ENCODE measurements at regions not wholly inside any gene's neighbourhood (a gene's known extent, or its start where the extent isn't known, plus 50 kb on each side); places are given as distances from the start of the nearest gene placed in this dataset.
"Not testable (repeated sequence)": the region's sequence is repeated elsewhere in the genome, so short reads cannot be mapped to it uniquely, and the experiment has no call there.

DNA sequence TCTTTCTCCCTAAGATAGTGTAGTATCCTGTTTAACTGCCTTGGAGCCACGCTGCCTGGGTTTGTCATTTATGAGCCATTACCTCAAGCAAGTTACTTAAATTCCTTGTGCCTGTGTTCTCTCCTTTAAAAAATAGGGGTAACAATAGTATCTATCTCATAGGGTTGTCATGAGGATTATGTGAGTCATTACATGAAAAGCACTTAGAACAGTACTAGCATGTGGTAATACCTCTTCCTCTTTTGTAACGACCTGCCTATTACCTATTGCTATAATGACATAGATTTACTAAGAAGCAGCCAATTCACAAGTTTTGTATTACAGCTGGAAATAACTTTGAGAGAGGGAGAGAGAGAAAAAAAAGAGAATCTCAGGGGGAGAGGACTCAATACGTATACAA is 834.7 kb downstream of the RAPGEF2 start:
- DNase-seq (ENCODE audit: low spot score) = no peak

DNA sequence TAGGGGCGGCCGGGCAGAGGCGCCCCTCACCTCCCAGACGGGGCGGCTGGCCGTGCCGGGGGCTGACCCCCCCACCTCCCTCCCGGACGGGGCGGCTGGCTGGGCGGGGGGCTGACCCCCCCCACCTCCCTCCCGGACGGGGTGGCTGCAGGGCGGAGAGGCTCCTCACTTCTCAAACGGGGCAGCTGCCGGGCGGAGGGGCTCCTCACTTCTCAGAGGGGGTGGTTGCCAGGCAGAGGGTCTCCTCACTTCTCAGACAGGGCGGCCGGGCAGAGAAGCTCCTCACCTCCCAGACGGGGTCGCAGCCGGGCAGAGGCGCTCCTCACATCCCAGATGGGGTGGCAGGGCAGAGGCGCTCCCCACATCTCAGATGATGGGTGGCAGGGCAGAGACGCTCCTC is 836.8 kb downstream of the RAPGEF2 start:
- DNase-seq (ENCODE audit: low spot score) = not testable (repeated sequence)

DNA sequence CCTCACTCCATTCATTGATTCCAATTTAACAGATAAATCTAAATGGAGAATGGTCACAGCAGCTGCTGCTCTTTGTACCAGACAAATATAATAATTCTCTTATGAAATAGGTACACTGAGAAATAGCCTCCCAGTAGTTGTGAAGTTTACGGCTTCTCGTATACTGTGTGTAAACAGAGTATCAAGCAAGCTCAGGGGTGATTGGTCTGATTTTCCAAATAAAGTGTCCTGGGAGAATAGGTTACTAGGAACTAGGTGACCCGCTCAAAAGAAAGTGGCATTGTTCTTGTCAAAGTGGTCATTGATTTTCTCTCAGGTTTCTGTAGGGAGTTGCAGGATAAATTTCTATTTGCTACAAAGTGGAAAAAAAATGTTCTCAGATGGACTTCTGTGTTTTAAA is 838.2 kb downstream of the RAPGEF2 start:
- DNase-seq (ENCODE audit: low spot score) = no peak

DNA sequence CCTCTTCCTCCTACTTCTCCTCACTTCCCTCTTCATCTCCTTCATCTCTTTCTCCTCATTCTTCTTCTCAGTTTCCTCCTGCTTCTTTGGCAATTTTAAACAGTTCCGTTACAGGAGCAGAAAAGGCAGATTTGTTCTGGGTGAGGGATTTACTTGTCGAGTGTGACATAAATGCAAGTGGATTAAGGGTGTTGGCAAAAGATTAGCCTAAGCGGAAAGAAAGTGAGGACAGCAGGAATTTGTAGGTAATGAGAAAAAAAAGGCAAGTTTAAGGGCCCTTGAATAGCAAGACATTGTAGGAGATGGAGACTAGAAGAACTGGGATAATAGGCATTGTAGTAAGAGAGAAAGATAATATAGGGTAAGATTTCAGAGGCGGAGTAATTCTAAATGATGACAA is 841.6 kb downstream of the RAPGEF2 start:
- DNase-seq (ENCODE audit: low spot score) = no peak

DNA sequence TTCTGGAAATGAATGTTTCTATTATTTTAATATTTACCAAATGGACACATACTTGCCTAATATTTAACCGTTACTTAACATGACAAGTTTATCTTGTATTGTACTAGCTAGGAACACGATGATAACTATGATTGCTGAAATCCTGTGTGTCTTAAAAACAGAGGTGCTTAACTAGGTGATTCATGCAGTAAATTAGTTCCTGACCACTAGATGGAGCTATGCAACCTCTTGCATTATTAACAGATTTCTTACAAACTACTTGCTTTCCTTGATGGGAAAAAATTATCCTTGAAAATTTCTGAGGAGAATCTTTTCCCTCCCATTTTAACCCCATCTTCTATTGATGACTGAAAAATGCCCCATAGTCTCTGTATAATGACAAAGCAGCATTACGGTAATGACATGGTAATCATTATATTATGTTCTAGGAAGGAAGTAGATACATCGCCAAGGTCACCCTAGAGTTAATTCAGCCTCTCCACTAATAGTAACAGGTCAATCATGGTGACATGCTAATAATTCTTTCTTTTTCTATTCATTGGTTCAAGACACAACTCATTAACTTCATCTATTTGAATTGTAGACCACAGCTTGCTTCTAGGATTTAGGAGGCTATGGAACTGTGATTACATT is 844.2 kb downstream of the RAPGEF2 start:
- peak; percentile 72 for DNase-seq (ENCODE audit: low spot score)

DNA sequence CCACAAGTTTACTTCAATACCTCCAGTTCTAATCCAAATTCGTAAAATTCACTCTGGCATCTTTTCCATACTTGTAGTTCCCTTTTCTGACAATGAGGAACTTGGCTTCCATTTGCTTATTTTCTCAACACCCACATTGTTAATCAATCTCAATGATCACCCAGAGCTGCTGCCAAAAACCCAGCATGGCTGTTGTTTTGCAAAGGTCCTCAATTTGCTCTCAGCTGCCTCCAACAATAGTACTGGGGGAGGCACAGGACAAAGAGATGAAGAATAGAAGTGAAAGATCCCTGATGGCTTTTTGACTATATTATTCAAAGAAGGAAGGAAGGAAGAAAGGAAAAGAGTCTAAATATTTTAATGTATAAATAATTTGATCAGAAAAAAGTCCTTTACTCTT is 847.8 kb downstream of the RAPGEF2 start:
- DNase-seq (ENCODE audit: low spot score) = no peak

DNA sequence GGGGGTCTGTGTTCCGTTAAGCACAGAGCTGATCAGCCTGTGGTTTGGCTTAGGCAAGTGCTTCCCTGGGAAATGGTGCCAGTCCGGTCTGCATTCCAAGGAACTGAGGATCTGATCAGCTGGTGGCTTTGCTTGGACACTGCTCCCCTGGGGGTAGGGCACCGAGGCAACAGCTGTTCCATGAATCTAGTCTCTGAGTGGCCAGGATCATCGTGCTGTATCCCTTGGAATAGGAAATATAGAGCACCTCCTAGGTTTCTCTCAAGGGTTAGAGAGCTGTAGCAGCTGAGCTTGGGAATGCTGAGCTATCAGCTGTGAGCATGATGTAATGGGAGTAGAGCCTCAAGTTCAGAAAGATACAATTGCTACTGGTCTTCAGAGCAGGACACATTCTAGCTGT is 863.9 kb downstream of the RAPGEF2 start:
- DNase-seq (ENCODE audit: low spot score) = no peak

DNA sequence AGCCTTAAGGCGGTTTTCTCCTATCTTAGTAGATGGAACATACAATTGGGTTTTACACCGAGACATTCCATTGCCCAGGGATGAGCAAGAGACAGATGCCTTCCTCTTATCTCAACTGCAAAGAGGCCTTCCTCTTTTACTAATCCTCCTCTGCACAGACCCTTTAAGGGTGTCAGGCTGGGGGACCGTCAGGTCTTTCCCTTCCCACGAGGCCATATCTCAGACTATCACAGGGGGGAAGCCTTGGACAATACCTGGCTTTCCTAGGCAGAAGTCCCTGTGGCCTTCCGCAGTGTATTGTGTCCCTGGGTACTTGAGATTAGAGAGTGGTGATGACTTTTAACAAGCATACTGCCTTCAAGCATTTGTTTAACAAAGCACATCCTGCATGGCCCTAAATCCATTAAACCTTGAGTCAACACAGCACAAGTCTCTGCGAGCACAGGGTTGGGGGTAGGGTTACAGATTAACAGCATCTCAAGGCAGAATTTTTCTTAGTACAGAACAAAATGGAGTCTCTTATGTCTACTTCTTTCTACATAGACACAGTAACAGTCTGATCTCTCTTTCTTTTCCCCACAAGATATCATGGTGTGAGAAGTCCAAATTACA is 874.1 kb downstream of the RAPGEF2 start:
- not testable (repeated sequence) for DNase-seq (ENCODE audit: low spot score)

DNA sequence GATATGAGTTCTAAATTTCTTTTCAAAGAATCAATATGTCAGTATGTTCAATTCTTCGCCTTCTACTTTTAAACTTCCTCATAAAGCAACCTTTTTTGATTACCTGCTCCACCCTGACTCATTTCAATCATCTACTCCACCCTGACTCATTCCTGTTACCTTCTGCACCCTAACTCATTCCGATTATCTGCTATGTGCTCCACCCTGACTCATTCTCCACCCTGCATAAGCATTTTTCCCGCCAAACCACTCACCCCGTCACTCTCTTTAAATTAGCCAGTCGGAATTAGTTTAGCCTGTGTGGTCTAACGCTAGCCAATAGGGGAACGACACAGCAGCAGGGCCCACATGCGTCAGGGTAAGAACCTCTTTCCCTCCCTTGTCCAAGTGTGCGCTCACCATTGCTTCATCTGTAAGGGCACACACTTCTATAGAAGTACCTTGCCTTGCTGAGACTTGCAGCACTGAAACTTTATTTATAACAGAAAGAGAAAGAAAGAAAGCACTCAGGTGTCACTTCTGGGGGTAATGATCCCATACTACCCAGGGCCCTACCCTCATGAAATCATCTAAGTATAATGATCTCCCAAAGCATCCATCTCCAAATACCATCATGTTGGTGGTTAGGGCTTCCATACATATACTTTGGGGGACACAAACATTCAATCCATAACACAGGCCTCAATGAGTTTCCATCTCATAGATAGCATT is 875.2 kb downstream of the RAPGEF2 start:
- DNase-seq (ENCODE audit: low spot score) = no peak

DNA sequence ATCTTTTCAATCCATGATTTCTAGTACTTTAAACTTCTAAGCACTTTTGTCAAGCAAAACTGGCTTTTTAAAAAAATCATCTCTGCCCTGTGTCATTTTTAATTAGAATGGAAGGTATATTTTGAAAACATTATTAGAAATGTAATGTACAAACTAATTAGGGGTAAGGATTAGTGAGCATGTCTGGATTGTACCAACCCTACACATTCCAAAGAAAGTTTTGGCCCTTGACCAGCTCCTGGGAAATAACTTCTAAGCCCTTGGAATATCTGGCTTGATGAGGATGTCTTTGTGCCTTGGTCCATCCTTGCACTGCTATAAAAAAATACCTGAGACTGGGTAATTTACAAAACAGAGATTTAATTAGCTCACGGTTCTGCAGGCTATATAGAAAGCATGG is 876.5 kb downstream of the RAPGEF2 start:
- no peak for DNase-seq (ENCODE audit: low spot score)

DNA sequence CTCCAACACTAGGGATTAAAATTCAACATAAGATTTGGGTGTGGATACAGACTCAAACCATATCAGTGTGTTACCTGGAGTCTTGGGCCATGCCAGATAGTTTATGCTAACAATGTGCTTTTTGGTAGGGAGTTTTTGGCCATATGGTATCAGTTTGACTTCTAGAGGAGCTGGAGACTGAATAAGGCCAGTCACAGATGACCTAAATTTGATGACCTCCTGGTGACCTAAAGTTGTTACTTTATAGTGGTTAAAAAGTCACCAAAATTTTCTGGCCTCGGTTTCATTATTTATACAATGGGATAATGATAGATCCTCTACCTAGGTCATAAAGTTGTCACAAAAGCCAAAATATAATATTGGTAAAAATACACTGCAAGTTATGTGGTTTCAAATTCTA is 877.1 kb downstream of the RAPGEF2 start:
- DNase-seq (ENCODE audit: low spot score) = no peak

DNA sequence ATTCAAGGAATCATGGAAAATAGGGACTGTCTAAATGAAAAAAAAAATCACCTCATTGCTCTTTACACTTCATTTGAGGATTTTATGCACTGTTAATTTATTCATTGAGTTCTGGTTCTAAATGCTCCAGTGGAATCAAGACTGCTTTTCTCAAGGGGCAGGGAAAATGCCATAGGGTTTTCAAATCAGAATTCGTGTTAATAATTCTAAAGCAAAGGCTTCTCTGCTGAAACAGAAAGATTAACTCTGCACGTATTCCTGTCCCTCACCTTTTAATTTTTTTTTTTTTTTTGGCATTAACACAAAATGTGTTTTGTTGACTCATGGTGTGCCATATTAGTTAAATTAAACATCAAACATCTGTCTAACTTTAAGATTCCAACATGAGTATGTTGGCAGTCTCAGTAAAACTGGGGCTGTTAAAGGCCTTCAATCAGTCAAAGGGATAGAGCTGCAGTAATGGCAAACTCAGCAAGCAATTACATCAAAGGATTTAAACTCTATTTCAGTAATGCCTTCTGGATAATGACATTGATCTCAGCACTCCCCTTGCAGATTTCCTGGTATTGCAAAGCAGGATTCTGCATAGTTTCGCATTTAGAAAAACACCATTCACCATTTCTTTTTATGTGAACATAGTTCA is 878.1 kb downstream of the RAPGEF2 start:
- no peak for DNase-seq (ENCODE audit: low spot score)

DNA sequence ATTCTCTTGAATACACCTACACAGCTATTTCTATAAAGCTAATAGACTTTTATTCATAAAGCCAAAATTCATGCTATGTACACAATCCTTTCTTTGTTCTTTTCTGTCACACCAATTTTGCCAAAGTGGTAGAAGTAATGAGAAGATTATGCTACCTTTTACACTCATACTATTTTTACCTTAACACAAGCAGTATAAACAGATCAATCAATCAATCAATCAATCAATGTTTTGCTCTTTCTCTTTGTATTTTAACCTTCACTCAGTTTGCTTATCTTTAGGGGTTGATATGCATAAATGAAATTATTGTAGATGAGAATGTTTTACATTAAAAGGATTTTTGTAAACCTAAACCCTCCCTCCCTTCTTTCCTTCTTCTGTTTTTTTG is 878.6 kb downstream of the RAPGEF2 start:
- DNase-seq (ENCODE audit: low spot score) = no peak

DNA sequence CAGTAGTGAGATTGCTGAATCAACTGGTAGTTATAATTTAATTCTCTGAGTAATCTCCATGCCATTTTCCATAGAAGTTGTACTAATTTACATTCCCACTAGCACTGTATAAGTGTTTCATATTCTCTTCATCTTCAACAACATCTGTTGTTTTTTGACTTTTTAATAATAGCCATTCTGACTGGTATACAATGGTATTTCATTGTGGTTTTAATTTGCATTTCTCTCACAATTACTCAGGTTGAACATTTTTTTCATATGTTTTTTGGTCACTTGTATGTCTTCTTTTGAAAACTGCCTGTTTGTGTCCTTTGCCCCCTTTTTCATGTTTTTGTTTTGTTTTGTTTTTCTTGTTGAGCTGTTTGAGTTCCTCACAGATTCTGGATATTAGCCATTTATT is 880.2 kb downstream of the RAPGEF2 start:
- no peak for DNase-seq (ENCODE audit: low spot score)

DNA sequence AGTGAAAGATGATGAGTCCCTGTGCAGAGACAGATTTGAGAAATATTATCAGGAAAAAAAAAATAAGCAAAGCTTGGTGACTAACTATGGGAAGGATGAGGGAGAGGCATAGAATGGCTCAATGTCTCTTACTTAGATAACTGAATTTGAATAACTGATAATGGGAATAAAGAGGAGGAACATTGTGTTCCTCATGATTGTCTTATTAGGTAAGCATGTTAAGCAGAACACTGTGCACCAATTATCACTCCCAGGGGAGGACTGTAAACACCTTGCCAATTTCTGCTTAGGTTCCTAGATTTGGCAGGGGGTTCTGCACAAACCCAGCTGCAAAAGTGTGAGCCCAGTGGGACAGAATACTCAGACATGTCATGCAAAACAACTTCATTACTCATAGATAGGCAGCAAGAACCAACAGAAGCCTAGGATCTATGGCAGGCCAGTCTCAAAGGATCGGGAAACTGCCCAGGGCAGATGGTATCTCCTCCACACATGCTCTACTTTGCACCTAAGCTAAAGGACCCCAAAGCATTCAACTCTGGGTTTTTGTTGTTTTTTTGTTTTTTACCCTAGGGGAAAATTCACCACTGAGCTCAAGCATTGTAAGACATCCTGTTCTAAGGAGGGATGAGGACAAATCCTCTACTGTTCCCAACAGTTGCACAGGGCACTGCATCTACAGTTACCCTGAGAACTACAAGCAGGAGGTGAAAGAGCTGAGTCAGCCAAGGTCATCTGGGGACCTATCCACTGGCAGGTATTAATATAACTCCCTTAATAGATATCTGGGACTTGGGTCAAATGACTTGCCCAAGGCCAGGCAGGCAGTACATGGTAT is 907.0 kb downstream of the RAPGEF2 start:
- no peak for DNase-seq (ENCODE audit: low spot score)

DNA sequence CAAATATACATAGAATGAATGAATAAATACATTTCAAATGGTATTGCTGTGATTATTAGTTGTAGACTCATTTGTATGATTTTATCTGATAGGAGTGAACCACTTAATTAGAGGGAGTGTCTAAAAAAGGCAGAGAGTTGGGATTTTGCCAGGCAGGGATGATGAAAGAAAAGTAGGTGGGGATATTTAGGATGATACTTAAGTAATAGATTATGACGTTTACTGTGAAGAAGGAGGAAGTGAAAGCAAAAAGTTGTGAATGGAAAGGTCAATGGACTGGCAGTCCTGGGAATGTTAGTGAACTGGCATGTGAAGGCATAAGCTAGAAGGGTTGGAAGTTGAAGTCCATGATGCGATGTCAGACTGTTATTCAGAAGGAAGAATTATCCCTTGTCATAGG is 917.1 kb downstream of the RAPGEF2 start:
- no peak for DNase-seq (ENCODE audit: low spot score)

DNA sequence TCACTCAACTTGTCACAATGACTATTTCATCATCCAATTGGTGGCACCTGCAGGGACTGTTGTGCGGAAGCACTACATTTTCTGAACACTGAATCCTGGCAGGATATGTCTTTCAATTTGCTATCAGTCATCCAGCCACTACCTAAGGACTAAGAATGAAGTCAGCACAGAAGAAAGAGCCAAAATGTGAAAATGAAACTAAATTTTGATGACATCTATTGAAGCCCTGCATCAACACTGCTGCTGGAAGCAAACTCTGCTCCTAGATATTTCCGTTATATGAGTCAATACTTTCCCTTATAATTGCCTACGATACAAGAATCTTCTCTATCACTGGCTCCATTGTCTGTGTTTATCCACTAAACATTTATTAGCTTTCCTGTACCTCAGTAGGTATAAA is 917.9 kb downstream of the RAPGEF2 start:
- no peak for DNase-seq (ENCODE audit: low spot score)

DNA sequence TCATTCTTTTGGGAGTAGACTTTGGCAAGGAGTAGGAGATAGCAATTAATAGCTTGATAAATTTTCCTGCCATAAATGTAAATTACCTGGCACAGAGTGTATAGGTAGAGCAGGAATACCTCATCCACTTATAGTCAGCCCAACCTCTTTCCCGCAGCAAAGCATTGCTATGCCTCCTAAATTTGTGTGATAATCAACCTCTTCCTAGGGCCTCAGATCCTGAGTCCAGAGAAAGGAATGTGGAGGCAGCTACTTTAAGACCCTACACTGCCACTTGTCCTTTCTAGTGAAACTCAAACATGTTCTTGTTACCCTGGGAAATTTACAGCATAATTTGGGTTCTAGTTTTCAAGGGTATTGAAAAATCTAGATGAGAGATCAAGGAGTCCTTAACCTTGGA is 919.0 kb downstream of the RAPGEF2 start:
- no peak for DNase-seq (ENCODE audit: low spot score)

DNA sequence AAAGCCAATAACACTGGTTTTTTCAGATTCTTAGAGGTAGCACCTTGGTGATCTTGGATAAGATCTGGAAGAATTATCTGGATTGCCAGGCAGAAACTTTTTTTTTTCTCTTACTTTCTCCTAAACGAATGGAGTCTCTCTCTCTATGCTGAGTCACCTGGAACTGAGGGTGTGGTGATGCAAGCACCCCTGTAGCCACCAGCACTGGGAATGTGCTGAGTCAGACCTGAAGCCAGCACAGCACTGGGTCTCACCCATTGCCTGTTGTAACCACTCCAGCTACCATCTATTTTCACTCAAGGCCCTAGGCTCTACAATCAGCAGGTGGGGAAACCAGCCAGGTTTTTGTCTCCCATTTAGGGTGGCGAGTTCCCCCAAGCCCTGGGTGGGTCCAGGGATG is 923.8 kb downstream of the RAPGEF2 start:
- no peak for DNase-seq (ENCODE audit: low spot score)

DNA sequence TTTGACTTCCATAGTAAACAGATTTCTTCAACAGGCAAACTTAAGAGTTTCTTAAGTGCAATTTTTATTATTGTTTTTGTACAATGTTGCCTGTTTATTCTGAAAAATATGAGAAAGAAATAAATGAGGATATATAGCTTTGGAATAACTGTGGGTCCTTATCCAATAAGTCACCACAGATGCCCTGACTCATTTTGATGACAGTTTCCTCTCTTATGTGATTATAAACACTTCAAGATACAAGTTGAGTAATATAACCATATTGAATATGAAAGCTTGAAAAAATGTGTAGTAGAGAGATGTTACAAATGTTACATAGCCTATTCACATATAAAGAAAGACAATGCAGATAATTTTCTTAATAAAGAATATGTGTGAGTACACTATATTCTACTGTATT is 931.6 kb downstream of the RAPGEF2 start:
- no peak for DNase-seq (ENCODE audit: low spot score)

DNA sequence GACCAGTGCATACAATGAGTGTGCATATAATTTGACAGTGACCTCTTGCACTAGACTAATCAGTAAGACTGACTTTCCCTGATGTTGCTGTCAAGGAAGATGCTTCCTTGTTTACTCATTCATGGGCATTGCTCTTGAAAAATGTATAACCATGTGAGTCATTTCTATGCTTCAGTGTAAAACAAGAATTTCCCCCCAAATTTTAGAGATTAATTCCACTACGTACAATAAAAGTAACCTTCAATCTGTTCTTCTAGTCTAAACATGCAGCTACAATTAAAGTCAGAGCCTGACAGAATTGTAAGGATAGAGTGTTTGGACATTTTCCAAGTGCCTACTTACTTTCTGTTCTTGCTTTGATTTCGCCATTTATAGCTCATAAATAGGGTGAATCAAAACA is 935.7 kb downstream of the RAPGEF2 start:
- no peak for DNase-seq (ENCODE audit: low spot score)

DNA sequence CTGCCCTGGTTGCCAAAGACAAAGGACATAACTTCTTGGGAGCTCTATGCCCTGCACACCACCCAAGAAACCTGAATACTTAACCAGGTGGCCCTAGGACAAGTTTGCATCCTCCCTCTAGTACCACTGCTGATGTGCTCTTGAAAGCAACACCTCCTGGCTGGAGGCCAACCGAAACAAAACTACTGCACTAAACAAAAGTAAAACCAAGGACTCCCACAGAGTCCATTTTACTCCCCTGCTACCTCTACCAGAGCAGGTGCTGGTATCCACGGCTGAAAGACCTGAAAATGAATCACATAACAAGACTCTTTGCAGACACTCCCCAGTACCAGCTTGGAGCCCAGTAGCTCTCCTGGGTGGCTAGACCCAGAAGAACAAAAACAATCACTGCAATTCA is 941.8 kb downstream of the RAPGEF2 start:
- DNase-seq (ENCODE audit: low spot score) = no peak
